HG03103 (cell line): ENCODE measurements at regions not wholly inside any gene's neighbourhood (a gene's known extent, or its start where the extent isn't known, plus 50 kb on each side); places are given as distances from the start of the nearest gene placed in this dataset.
"Not testable (repeated sequence)": the region's sequence is repeated elsewhere in the genome, so short reads cannot be mapped to it uniquely, and the experiment has no call there.

ENCODE experiments used
- ATAC-seq: cut with Tn5 transposase; IDR thresholded peaks from one replicate; pipeline ENCODE4 v1.9.1; 2021; ENCODE audit warnings: low read depth; ENCODE audit not compliant: unreplicated experiment

DNA sequence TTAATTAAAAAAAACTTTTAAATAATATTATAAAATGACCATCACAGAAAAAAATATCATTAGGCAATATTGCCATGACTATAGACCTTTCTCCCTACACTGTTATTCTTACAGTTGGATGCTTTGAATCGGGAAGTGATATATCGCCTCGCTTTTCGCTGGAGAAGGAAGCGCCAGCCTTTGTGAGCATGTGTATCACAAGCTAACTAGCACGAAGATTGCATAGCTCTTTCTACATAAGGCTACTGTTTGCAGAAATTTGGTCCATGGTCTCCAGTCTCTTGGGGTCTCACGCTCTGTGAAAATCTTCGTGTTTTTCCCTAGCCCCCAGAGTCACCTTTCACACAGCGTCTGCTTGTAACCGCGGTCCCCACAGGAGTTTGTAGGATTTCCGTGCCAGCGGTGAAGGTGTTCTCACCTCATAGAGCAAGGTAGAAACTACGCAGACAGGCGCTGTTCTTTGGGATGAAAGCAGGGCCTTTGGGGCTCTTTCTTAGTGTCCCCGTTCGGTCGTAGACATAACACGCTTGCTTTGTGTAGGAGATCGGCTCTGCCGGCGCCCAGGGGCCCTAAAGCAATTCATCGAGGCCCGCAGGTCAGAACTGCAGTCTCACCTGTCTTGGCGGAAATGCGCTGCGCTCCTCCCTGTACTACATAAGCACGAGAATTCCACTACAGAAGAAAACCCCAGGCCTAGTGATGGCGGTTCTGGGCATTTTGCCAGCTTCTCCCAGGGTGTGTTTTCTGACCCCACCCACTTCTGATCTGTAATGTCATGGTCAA is 214.5 kb upstream of the NOTCH2NLA start:
- ATAC-seq = not testable (repeated sequence)

DNA sequence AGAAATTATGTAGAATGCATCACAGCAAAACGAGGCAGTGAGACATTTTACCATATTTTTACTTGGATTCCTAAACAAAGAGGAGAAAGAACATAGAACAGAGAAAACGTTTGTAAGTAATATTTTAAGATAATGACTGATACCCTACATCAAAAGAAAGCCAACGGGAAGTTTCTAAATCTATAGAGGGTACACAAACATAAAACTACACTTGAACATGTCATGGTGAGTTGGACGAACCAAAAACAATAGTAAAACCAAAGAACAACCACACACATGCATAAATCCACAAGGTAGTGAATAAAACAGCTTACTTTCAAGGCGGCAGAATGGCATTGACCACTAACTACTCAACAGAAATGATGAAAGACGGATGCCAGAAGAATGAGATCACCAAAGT is 209.7 kb upstream of the NOTCH2NLA start:
- ATAC-seq = not testable (repeated sequence)

DNA sequence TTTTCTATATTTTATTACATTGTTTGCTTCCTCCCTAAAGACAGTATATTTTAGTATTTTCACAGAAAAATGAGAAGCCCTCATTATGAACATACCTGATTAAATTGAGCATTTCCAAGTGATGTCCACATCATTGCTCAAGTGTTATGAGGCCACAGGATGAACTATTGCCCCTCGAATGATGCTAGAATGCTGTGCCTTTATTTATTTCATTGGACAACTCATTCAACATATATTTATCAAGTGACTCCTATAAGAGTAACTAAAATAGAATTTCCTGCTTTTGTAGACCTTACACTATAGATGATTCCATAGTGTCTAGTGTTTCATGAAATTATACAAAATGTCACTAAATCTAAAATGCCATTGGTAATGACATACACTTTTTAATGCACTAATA is 187.8 kb upstream of the NOTCH2NLA start:
- ATAC-seq = not testable (repeated sequence)

DNA sequence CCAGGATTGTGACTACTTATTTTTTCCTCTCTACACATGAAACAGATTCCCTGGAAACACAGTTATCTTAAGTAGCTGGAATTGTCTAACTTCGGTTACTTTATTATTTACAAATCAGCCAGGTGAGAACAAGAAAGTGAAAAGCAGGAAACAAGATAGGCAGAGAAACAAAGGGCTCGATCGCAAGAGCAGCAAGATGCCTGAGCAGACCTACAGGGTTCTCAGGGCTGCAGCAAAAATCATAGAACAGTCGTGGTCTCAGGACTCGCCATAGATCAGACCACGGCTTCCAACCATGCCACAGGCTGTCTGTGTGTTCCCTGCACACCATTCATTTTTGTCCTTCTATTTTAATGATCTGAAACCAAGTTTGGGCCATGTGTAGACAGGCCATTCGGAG is 186.2 kb upstream of the NOTCH2NLA start:
- not testable (repeated sequence) for ATAC-seq

DNA sequence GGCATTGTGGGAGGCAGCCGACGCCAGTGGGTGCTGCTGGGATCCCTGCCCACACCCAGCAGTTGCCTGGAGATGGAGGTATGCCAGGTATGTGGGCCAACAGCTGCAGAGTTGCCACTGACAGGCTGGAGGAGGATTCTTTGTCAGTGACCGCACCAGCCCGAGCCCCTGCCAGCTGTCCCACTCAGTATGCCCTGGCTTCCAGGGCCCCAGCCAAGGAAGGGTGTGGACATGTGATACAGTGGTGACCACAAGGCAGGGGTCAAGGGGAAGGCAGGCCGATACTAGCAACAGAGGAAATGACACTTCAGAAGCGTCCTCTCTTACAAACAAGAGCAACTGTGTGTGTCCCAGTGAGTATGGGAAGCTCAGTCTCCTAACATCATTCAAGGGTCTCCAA is 185.1 kb upstream of the NOTCH2NLA start:
- ATAC-seq = not testable (repeated sequence)

DNA sequence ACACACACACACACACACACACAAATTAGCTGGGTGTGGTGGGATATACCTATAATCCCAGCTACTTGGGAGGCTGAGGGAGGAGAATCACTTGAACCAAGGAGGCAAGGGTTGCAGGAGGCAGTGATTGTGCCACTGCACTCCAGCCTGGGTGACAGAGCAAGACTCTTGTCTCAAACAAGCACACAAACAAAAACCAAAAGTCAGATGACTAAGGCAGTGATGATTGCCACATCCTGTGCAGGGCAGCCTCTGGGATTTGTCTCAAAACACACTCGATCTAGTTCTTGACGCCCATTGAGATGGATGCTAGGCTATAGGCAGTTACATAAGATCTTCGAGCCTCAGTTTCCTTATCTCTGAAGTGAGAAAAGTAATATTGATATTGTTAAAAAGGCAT is 183.1 kb upstream of the NOTCH2NLA start:
- ATAC-seq = not testable (repeated sequence)

DNA sequence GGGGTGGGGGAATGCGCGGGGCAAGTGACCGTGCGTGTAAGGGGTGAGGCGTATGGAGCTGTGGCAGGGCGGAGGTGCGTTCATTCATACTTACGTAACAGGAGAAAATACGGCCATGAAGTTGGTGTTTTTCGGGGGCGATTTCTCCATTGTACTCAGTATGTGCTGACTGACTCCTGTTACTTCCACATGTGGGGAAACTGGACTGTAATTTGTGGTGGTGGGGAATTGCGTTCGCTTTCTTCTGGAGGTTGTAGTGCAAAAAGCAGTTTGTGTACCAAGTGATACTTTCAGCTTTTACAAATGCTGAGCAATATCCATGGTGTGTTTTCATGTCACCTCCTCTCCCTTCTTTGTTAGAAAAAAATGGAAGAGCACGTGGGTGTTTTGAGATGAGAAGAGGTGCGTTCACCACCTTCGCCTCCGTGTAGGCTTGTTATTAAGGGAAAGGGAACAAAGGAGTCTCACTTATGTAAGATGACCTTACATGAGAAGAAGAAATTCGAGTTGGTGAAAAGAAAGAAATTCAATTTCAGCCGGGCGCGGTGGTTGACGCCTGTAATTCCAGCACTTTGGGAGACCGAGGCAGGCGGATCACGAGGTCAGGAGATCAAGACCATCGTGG is 181.1 kb upstream of the NOTCH2NLA start:
- not testable (repeated sequence) for ATAC-seq

DNA sequence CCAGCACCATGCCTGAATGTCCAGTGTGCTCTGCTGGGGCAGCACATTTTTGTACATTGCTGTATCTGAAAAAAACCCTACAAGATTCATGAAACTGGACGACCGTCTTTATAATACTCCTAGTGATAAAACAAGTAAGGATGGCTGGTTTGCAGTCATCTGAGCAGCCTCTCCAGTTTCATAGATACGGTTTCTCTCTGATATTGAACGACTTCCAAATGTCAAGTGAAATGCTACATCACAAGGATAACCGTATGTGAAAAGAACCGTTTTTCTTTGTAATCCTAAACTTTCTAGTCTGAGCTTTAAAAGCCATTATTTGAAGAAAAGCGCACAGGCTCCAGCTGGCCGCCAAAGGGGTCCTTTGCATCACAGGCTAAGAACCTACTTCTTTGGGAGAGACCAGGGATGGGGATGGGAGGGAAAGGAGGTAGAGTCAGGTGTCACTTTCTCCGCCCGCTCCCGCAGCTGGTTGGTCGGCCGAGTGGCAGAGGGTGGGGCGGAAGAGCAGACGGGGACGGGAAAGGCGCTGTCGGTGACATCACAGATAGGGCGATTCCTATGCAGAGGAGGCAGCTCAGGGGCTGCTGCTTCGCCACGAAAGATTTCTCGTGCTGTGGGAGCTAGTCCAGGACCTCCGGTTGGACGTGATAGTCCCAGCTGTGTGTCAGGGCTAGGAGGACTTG is 180.4 kb upstream of the NOTCH2NLA start:
- ATAC-seq = not testable (repeated sequence)

DNA sequence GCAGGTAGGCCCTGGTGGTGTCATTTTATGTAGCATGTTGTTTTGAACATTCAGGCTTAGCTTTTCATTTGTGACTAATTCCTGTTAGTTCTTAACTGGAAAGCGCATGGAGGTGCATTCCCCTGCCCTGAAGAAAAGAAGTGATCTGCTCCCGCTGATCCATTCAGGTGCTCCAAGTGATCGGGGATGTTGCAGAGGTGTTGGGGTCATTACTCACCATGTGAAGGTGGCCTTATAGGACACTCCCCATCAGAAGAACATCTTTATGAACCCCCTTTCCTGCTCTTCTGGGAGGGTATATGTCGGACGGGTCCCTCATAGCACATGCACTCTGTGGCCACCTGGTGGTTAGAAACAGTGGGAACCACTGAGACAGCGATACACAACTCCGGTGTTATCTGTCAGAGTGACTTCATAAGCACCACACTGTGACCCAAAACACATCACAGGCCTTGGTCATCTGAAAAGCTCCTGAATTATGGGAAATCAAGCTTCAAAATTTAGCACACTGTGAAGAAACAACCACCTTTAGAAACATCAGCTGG is 172.5 kb upstream of the NOTCH2NLA start:
- not testable (repeated sequence) for ATAC-seq

DNA sequence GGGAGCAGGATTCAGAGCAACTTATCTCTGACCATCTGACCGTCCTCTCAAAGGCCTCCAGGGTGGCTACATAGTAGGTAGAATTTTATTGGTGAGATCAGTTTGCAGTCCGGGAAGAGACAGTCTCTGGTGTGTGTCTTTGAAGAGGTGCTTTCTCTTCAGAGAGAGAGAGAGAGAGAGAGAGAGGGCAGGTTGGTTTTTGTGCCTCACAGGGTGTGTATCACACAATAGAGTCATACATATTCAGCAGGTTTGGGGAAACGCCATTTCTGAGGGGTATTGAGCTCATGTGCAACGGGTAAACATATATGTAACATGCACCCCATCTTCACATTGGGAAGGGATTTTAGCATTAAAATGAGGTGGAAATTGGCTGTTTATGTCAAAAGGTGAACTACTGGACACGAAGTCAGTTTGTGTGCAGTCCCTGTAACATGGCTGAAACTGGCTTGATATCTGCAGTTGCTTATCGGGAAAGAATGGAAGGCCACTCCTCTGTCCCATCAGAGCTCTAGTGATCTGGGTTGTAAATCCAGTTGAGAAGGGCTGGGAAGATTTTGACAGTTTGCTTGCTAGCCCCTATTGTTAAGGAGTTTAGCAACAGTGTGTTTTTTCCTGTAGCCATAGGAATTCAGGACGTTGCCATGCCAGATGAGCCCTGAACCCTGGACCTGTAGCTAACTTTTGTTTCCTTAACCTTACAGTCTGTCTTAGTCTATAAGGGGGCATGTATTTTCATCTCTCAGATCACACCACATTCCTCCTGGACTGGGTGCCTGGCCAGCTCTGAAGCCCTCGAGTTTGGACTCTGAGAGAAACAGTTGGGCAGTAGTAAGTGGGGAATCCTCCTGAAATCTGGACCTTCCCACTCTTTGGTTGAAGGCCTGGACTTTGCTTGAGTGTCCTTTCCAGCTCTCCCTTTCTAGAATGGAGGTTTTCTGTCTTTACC is 171.6 kb upstream of the NOTCH2NLA start:
- not testable (repeated sequence) for ATAC-seq

DNA sequence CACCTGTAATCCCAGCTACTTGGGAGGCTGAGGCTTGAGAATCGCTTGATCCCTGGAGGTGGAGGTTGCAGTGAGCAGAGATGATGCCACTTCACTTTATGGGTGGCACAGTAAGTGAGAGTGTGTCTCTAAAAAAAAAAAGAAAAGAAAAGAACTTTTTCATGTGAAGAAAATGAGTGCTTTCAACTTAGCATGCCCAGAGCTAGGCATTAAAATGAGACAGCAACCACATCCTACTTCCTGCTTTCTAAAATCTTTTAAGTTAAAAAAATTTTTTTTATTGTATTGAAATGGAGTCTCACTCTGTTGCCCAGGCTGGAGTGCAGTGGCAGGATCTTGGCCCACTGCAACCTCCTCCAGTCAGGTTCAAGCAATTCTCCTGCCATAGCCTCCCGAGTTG is 170.4 kb upstream of the NOTCH2NLA start:
- not testable (repeated sequence) for ATAC-seq

DNA sequence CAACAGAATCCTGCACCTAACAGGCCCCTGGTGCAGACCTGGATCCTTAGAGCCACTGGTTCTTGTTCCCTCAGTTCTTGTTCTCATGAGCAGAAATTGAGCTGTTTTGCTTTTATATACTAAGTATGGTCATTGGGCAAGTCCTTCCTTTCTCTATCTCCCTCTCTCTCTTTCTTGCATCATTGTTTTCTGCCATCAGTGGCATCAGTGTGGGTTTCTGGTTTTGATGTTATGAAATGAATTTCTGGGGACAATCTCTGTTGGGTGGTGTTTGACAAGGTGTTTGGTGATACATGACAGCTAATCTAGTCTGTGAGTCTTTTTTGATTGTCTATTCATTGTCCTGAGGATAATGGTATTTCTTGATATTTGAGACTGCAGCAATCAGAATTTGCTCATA is 168.0 kb upstream of the NOTCH2NLA start:
- not testable (repeated sequence) for ATAC-seq

DNA sequence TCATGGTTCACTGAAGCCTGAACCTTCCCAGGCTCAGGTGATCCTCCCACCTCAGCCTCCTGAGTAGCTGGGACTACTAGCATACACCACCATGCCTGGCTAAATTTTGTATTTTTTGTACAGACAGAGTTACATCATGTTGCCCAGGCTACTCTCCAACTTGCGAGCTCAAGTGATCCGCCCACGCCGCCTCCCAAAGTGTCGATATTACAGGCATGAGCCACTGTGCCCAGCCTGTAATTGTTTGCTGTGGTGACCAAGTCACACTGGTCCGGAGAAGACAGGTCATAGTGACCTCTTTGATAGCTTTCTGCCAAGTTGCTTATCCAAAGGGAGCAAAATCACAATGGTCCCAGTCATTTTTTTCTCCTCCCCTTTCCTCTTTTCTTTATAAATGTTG is 167.4 kb upstream of the NOTCH2NLA start:
- not testable (repeated sequence) for ATAC-seq

DNA sequence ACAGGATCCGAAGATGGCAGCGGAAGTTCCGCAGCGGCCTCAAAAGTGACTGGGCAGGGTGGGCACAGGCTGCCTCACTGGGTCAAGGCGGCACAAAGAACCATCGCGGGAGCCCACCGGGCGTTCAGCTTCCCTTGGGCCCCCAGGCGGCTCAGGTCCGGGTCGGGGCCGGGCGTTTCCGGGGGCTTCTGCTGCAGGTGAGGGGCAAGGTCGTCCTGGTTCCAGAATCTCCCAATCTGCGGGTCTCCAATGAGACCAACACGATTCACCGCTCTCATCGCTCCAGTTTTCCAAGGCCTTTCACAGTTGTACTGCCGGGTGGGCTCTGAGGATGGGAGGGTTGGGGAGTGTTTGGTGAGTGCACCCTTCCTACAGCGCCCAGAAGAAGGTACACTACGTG is 165.0 kb upstream of the NOTCH2NLA start:
- ATAC-seq = not testable (repeated sequence)

DNA sequence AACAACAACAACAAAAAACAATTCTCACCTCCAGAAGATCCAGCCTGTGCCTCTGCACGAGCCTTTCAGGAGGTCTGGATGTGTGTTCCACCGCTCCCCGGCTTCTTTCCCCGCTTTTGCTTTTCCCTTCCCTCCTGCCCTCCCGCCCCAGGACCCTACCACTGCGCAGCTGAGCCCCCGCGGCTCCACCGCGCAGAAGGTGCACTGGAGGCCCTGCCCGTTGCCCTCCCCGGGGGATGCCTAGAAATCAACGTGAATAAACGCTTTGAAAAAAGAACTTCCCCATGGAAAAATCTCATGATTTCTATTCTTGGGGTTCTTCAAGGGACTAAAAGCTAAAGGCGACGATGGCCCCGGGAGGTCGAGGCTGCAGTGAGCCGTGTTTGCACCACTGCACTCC is 164.3 kb upstream of the NOTCH2NLA start:
- not testable (repeated sequence) for ATAC-seq

DNA sequence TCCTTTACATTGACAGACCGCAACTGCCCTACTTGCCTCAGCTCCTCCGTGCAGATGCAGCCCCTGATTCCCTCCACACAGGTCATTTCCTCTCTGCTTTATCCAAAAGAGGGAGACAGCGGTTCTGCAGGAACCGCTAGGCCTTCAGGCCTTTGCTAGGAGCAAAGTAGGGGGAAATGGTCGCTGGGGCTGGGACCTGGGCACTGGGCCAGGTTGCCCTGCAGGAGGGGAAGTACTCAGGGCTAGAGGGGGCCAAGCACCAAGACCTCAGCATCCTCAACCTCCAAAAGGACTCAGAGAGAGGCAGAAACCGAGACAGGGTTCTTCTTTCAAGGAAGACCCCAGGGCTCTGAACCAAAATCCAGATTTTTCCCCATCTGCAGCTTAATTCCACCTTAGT is 160.4 kb upstream of the NOTCH2NLA start:
- not testable (repeated sequence) for ATAC-seq

DNA sequence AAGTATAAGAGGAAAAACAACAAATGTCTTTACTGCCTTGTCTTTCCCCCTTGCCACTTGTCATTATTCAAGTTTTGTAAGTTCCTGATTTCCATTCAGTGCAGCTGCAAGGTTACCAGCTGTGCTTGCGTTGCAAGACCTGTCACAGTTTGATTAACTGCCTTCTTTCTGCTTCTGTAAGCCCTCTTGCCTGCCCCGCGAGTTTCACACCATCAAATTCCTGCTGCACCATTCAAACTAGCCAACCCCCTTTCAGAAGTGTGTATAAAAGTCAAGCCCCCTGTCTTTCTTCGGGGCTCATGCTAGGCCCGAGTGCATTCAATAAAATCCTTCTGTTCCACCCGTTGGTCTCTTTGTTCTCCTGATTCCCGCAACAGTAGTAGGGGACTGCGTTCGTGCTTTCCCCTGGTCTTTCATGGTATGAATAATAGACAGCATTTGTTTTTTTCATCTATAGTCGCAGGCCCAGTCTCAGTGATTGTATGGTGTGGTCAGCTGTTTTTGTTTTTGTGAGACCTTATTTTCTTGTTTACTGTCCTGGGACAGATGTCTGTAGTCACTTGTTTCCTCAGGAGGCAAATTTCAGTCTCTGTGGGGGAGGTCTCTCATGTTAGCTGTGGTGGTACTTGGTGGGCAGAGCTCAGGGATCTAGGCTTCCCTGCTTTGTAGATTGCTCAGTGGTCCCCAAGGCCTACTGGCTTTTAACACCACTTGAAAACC is 159.1 kb upstream of the NOTCH2NLA start:
- peak; percentile 34 for ATAC-seq

DNA sequence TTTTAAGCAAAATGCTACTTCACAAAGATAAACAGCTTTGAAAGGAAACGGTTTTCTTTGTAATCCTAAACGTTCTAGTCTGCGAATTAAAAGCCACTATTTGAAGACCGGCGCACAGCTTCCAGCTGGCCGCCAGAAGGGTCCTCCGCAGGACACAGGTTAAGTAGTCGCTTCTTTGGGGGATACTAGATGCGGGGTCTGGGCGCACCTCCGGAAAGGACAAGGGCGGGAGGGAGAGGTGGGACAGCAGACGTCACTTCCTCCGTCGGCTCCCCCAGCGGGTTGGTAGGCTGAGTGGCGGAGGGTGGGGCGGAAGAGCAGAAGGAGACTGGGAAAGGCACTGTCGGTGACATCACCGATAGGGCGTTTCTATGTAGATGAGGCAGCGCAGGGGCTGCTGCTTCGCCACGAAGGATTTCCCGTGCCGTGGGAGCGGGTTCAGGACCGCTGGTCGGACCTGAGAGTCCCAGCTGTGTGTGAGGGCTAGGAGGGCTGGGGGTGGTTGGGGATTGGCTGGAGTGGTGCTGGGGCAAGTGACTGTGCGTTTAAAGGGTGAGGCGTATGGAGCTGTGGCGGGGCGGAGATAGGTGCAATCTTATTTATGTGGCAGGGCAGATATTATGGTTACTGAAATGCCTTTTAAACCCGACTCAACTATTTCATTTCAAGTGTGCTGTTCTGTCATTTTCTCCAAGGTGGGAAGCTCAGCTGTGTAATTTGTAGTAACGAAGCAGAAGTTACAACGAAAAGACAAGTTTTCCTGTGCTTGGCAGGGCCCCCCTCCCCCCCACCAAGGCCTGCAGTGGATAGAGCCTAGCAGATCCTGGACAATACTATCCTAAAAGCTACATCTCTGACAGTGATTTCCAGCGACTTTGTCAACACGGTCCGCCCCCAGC is 158.3 kb upstream of the NOTCH2NLA start:
- ATAC-seq = peak; percentile 91
